IMR-90 (cell line): ENCODE measurements at regions not wholly inside any gene's neighbourhood (a gene's known extent, or its start where the extent isn't known, plus 50 kb on each side); places are given as distances from the start of the nearest gene placed in this dataset.

Experiments used
- BHLHE40 ChIP-seq: fragments of 150-350 bp; IDR thresholded peaks from 2 replicates; pipeline ENCODE4 v1.6.1; 2016; ENCODE audit warnings: mild to moderate bottlenecking, low read depth, low read length
- CEBPB ChIP-seq: IDR thresholded peaks from 2 replicates; pipeline ENCODE4 v1.6.1; 2012; ENCODE audit warnings: low read depth, low read length, improper control_type of control experiment
- CTCF ChIP-seq: conservative IDR thresholded peaks from 2 replicates; pipeline ENCODE4 v1.5.1; 2012; ENCODE audit warnings: mild to moderate bottlenecking, low read depth, low read length, improper control_type of control experiment
- ELK1 ChIP-seq: fragments of 150-350 bp; IDR thresholded peaks from 2 replicates; pipeline ENCODE4 v1.6.1; 2016; ENCODE audit warnings: low read depth, mild to moderate bottlenecking, low read length, moderate library complexity, borderline replicate concordance
- FOS ChIP-seq: fragments of 150-350 bp; IDR thresholded peaks from 2 replicates; pipeline ENCODE4 v1.6.1; 2016; ENCODE audit warnings: low read depth, low read length
- MAZ ChIP-seq: IDR thresholded peaks from 2 replicates; pipeline ENCODE4 v1.6.1; 2012; ENCODE audit warnings: low read depth, mild to moderate bottlenecking, low read length, improper control_type of control experiment, moderate library complexity, borderline replicate concordance
- POLR2A ChIP-seq: IDR thresholded peaks from 2 replicates; pipeline ENCODE4 v1.6.1; 2012; ENCODE audit warnings: mild to moderate bottlenecking, low read depth, low read length

- no peak for TF ChIP-seq ELK1
- TF ChIP-seq CTCF = no peak
- no peak for TF ChIP-seq BHLHE40
- TF ChIP-seq CEBPB = no peak
- no peak for TF ChIP-seq POLR2A
- no peak for TF ChIP-seq MAZ
- no peak for TF ChIP-seq FOS
Observed at GRCh38 chr5:172587061-172587405, 54.0 kb upstream of the NEURL1B start.
